Muscle layer of colon (tissue), 2 donors: ENCODE measurements at regions not wholly inside any gene's neighbourhood (a gene's known extent, or its start where the extent isn't known, plus 50 kb on each side); places are given as distances from the start of the nearest gene placed in this dataset.

Source experiments
- H3K27ac ChIP-seq: one replicate; pipeline ENCODE4 v1.7.0; 2013; ENCODE audit warnings: low read depth, mild to moderate bottlenecking, low read length, moderate library complexity
- H3K27me3 ChIP-seq, 2 donors: one replicate each; pipeline ENCODE4 v1.7.0; 2013; ENCODE audit warnings: low read length in 2 of 2, mild to moderate bottlenecking in 2 of 2; ENCODE audit not compliant: insufficient read depth in 2 of 2, control insufficient read depth in 1 of 2
- H3K36me3 ChIP-seq: one replicate; pipeline ENCODE4 v1.7.0; 2013; ENCODE audit warnings: mild to moderate bottlenecking, low read length; ENCODE audit not compliant: insufficient read depth
- H3K4me1 ChIP-seq: one replicate; pipeline ENCODE4 v1.7.0; 2013; ENCODE audit warnings: mild to moderate bottlenecking, low read length; ENCODE audit not compliant: insufficient read depth
- H3K4me3 ChIP-seq, 2 donors: one replicate each; pipeline ENCODE4 v1.7.0; 2013; ENCODE audit warnings: low read length in 2 of 2, low read depth in 1 of 2, mild to moderate bottlenecking in 1 of 2, moderate library complexity in 1 of 2
- H3K9ac ChIP-seq: one replicate; pipeline ENCODE4 v1.7.0; 2013; ENCODE audit warnings: low read length
- H3K9me3 ChIP-seq: one replicate; pipeline ENCODE4 v1.7.0; 2013; ENCODE audit warnings: mild to moderate bottlenecking, low read length
- donor health status: abdominal sarcoma.
- donor health status: Adenocarcinoma of cecum.

GRCh38 chr6:164274493-164274892 is 860.0 kb downstream of the QKI start:
- Histone ChIP-seq H3K36me3 (no peaks in the 10 kb centered on the region), H3K9me3 (peaks cover 4% of the 10 kb centered on the region), H3K27me3 (no peaks in the 10 kb centered on the region)

GRCh38 chr6:164273491-164273890 is 859.0 kb downstream of the QKI start:
- no peaks in the 10 kb centered on the region for H3K36me3 ChIP-seq
- peaks cover 4% of the 10 kb centered on the region for H3K9me3 ChIP-seq
- H3K4me1 ChIP-seq, result no peaks in the 10 kb centered on the region
- H3K9ac ChIP-seq, result no peak overlapping the region
- no peak overlapping the region for H3K4me3 ChIP-seq
- no peaks in the 10 kb centered on the region for H3K27me3 ChIP-seq
- H3K27ac ChIP-seq, result no peak overlapping the region

More at GRCh38 chr6:164274493-164274892, 860.0 kb downstream of the QKI start:
- Histone ChIP-seq H3K9ac (no peak overlapping the region), H3K27ac (no peak overlapping the region), H3K4me3 (no peak overlapping the region), H3K4me1 (no peaks in the 10 kb centered on the region)

GRCh38 chr6:164266851-164267250 is 852.3 kb downstream of the QKI start:
- Histone ChIP-seq H3K9me3 (no peaks in the 10 kb centered on the region), H3K27me3 (no peaks in the 10 kb centered on the region), H3K27ac (no peak overlapping the region), H3K4me3 (no peak overlapping the region), H3K36me3 (no peaks in the 10 kb centered on the region), H3K4me1 (no peaks in the 10 kb centered on the region), H3K9ac (no peak overlapping the region)

DNA sequence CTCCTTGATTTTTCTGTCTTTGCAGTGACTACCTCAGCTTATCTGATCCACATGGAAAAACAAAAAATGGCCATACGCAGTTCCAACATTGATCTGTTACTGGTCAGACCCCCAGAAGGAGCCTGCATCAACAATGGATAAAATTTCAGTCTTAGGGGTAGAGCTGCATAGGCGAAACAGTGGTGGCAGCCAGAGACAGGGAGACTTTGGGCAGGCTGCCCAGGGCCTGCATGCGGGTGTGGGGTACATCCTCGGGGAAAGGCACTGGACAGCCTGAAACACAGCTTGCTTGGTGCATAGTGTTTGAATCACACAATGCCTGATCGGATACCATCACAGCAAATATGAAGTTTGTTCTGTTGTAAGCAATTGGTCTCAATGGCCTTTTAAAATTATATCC is 847.8 kb downstream of the QKI start:
- no peaks in the 10 kb centered on the region for H3K9me3 ChIP-seq

GRCh38 chr6:164258421-164258820 is 843.9 kb downstream of the QKI start:
- no peak overlapping the region for H3K4me3 ChIP-seq
- H3K9me3 ChIP-seq, result no peaks in the 10 kb centered on the region
- H3K27ac ChIP-seq, result no peak overlapping the region
- H3K9ac ChIP-seq, result no peak overlapping the region
- H3K27me3 ChIP-seq, result no peaks in the 10 kb centered on the region
- no peaks in the 10 kb centered on the region for H3K4me1 ChIP-seq
- no peaks in the 10 kb centered on the region for H3K36me3 ChIP-seq

More for the DNA sequence above, 847.8 kb downstream of the QKI start:
- no peaks in the 10 kb centered on the region for H3K27me3 ChIP-seq
- H3K36me3 ChIP-seq, result no peaks in the 10 kb centered on the region
- H3K4me3 ChIP-seq, result no peak overlapping the region
- no peak overlapping the region for H3K27ac ChIP-seq
- no peaks in the 10 kb centered on the region for H3K4me1 ChIP-seq
- H3K9ac ChIP-seq, result no peak overlapping the region

DNA sequence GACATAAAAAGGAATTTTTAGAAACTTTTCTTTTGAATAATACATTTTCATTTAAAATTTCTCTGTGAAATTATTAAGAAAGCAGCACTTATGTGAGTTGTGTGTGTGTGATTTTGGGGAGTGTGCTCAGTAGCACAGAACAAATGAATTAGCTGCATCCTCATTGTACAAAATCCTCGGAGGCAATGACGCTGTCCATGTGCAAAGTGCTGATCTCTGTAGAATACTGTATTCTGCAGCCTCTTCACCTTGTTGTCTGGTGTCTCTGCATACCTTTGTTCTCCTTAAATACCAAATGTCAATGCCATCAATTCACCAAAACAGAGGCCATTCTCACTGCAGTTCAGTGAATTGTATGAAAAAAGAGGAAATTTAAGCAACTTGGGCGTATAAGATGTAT is 838.4 kb downstream of the QKI start:
- Histone ChIP-seq H3K4me1 (no peaks in the 10 kb centered on the region), H3K9me3 (no peaks in the 10 kb centered on the region), H3K4me3 (no peak overlapping the region), H3K36me3 (no peaks in the 10 kb centered on the region), H3K27me3 (no peaks in the 10 kb centered on the region), H3K9ac (no peak overlapping the region), H3K27ac (no peak overlapping the region)

DNA sequence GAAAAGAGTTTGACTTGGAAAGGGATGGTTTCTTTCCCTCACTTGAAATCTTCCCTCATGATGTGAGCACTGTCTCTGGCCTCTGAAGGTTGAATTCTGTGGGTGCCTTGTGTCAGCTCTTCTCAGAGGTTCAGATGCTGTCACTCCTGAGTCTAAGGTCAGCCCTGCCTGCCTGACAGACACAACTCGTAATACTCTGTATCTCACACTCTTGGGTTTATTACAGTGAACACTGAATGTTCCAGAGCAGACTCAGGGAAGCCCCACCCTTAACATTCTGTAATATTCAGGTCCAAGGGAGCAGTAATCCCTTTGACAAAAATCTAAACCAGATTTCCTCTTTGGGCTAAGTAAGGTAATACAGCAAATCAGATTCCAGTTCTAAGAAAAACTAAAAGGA is 837.8 kb downstream of the QKI start:
- no peaks in the 10 kb centered on the region for H3K4me1 ChIP-seq

DNA sequence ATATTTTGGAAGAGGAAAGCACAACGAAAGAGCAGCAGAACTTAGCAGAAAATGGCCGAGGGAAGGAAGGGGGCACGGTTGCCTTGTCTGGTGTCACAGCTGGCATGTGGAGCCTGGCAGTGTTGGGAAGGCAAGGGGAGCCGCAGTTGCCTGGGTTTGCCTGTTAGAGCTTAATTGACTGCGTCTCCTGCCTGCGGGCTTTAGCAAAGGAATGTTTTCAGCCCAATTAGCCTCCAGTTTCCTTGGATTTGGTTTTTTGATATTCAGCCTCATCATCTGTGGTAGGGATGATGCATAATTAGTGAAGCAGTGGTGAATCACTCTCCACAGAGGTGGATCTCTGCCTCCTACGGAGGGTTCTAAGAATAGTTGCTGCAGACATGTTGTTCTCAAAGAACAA is 832.6 kb downstream of the QKI start:
- no peaks in the 10 kb centered on the region for H3K9me3 ChIP-seq
- H3K4me1 ChIP-seq, result no peaks in the 10 kb centered on the region
- H3K27ac ChIP-seq, result no peak overlapping the region
- no peak overlapping the region for H3K4me3 ChIP-seq
- H3K27me3 ChIP-seq, result no peaks in the 10 kb centered on the region
- no peak overlapping the region for H3K9ac ChIP-seq
- H3K36me3 ChIP-seq, result no peaks in the 10 kb centered on the region

More for the DNA sequence above, 837.8 kb downstream of the QKI start:
- Histone ChIP-seq H3K27me3 (no peaks in the 10 kb centered on the region), H3K27ac (no peak overlapping the region), H3K36me3 (no peaks in the 10 kb centered on the region), H3K9me3 (no peaks in the 10 kb centered on the region), H3K9ac (no peak overlapping the region), H3K4me3 (no peak overlapping the region)

GRCh38 chr6:164246082-164246481 is 831.6 kb downstream of the QKI start:
- Histone ChIP-seq H3K36me3 (no peaks in the 10 kb centered on the region), H3K27me3 (no peaks in the 10 kb centered on the region), H3K4me1 (no peaks in the 10 kb centered on the region), H3K4me3 (no peak overlapping the region), H3K27ac (no peak overlapping the region), H3K9me3 (no peaks in the 10 kb centered on the region), H3K9ac (no peak overlapping the region)

DNA sequence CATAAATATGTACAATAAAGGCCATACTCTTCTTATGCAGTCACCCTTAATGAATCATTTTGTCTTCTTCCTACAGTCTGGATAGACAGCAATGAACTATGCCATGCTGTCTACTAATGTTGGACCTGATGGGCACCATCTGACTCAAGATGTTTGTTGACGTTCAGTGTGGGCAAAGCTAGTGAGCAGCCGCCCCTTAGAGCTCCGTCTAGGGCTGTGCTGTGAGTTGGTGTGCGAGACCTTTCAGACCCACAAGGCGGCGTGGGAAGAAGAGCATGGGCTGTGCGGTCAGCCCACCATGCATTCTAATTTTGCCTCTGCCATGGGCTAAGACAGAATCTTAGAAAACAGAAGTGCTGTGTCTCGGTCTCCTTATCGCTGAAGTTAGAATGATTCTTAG is 829.4 kb downstream of the QKI start:
- Histone ChIP-seq H3K9me3 (no peaks in the 10 kb centered on the region), H3K9ac (no peak overlapping the region), H3K4me3 (no peak overlapping the region), H3K27ac (no peak overlapping the region), H3K4me1 (no peaks in the 10 kb centered on the region), H3K36me3 (no peaks in the 10 kb centered on the region), H3K27me3 (no peaks in the 10 kb centered on the region)

DNA sequence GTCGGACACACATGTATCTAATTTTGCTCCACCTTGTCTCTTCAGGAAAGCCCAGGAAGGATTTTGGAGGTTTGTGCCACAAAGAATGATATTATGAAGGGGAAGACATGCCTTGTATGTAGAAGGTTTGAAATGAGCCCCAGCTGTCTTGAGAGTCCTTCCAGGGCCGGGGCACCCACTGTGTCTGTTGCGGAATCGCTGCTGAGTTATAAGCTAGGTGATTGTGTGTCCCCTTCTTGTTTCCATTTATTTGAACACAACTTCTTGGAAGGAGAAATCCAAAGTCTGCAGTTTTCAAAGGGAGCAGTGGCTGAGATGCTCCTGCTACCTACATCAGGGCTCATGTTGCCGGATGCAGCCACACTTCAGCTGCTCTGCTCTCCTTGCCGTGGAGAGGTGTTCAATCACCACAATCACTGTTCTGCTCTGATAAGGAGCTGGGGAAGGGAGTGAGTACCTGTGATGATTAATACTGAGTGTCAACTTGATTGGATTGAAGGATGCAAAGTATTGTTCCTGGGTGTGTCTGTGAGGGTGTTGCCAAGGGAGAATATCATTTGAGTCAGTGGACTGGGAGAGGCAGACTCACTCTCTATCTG is 828.6 kb downstream of the QKI start:
- no peak overlapping the region for H3K4me3 ChIP-seq
- H3K27me3 ChIP-seq, result no peaks in the 10 kb centered on the region
- H3K27ac ChIP-seq, result no peak overlapping the region
- H3K9me3 ChIP-seq, result no peaks in the 10 kb centered on the region
- no peaks in the 10 kb centered on the region for H3K4me1 ChIP-seq
- no peak overlapping the region for H3K9ac ChIP-seq
- H3K36me3 ChIP-seq, result no peaks in the 10 kb centered on the region

DNA sequence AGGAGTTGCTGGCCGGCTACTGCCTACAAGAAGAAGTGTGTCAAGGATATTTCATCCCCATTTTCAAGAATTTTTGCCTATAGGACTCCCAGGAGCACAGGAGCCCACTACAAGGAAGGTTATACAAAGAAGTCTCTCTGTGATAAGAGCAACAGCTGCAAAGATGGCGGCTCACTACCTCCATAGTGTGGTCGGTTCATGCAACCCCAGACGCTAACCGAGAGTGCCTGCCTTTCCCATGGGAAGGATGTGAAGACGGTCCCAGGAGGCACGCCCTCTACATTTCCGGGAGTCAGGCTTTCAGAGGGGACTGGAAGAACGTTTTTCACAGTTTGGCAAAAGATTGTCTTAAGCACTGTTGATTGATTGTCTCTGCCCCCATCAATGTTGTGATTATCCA is 816.3 kb downstream of the QKI start:
- Histone ChIP-seq H3K36me3 (no peaks in the 10 kb centered on the region), H3K9me3 (no peaks in the 10 kb centered on the region), H3K4me3 (no peak overlapping the region), H3K27ac (no peak overlapping the region), H3K9ac (no peak overlapping the region), H3K27me3 (no peaks in the 10 kb centered on the region), H3K4me1 (no peaks in the 10 kb centered on the region)
